ENCODE measurements at regions not wholly inside any gene's neighbourhood (a gene's known extent, or its start where the extent isn't known, plus 50 kb on each side); places are given as distances from the start of the nearest gene placed in this dataset.
"Not testable (repeated sequence)": the region's sequence is repeated elsewhere in the genome, so short reads cannot be mapped to it uniquely, and the experiment has no call there.

DNA sequence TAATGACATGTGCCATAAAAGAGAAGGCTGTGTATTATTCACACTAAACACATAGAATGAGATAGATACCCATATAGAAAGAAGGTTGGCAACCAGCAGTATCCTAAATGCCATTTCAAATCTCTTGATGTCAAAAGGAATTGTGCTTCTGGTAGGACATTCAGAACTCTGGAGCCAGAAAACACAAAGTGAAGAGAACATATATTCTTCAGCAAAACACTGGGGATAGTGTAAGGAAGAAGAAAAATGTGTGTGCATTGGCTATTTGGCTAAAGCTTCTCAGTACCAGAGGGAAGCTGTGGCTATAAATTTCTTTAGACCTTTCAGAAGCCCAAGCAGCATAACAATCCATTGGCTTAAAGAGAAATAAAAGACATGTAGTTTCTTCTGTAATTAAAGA is 551.6 kb upstream of the C9orf72 start:
- in situ Hi-C loops (cut with HindIII; ENCODE audit: low sequenced_read_pairs), result no loop called here

DNA sequence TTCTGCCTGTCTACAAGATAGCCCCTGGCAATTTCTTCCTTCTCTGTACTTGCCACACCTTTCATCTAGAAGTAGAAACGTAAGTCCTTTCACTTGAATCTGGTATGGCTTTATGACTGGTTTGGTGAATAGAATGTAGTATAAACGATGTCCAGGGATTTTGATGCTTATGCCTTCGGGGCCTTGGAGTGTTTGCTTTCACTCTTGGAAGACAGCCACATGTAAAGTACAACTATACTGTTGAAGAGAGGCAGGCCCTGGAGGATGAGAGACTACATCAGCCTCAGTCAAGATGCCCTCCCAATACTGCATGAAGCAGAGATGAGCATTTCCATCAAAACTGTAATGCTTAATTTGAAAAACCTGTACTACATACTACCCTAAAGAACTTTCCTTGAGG is 553.8 kb upstream of the C9orf72 start:
- in situ Hi-C loops (cut with HindIII; ENCODE audit: low sequenced_read_pairs), result no loop called here
- no peak for DNase-seq (ENCODE audit: low spot score)

More for the DNA sequence above, 551.6 kb upstream of the C9orf72 start:
- no peak for DNase-seq (ENCODE audit: low spot score)

DNA sequence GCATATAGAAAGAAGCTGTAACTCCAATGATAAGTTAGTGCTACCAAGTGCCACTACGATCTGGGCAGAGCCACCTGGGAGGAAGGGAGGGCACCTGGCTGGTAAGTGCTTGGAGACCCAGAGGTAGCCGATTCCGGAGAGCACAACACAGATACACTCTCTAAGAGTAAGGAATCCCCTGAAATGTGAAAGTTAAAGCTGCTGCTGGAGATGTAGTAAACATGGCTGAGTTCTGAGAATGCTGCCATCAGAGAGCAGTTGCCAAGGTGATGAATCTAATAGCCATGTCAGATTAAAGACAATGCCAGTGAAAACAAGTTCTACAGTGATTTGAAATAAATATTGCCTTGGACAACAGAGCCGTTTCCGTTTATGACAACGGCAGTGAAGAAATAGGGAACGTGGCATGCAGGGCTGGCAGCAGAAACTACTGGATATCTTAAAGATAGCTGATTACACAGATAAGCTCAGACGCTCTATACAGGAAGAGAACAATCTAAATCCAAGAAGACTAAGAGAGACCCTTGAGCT is 561.2 kb upstream of the C9orf72 start:
- no peak for DNase-seq (ENCODE audit: low spot score)
- in situ Hi-C loops (cut with HindIII; ENCODE audit: low sequenced_read_pairs), result no loop called here

DNA sequence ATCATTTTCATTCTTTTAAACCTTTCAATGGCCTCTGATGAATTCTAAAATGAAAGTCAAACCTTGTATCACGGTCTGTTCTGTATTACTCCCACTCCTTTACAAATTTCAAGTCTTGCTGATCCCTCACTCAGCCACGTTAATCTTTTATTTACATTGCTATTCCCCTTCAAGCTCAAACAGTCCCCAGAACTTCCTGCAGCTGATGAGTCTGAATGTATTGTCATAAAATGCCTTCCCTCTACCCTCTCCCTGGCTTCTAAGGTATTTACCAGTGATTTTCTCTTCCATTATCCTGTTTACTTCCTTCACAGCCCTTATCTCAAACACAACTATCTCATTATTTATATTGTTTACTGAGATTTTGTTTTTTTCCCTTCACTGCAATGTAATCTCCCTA is 562.3 kb upstream of the C9orf72 start:
- no peak for DNase-seq (ENCODE audit: low spot score)
- in situ Hi-C loops (cut with HindIII; ENCODE audit: low sequenced_read_pairs), result no loop called here

DNA sequence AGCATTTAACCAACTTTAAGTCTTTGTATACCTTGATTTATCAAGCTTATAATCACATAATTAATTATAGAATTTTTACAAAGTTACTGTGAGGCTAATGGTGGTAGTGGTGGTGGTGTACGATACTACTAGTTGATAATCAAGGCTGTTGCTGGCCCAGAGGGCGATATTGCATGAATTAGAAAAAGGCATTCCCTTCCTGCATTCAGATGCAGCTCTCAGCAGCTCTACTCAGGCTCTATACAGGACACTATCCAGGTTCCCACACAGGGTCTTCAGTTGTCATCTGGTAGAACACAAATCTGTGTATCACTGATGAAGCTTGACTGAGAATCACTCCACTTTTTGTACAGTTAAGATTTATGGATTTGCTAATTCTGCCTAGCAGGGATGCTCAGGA is 562.8 kb upstream of the C9orf72 start:
- in situ Hi-C loops (cut with HindIII; ENCODE audit: low sequenced_read_pairs), result no loop called here
- no peak for DNase-seq (ENCODE audit: low spot score)

DNA sequence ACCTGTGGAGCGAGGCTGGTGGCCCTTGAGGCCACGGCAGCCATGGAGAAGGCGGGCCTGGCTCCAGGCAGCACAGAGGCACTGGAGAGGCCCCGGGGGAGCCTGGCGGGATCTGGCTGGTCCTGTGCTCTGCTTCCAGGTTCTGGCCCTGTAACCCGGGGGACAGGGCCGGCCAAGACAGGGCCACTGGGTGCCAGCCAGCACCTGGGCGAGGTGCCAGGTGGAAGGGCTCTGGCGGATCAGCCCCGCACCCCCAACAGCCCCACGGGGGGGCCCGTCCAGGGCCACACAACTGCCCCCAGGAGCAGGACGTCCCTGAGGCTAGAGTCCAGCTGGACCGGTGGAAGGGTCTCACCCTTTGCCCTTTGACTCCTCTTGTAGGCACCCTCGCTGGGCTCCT is 574.1 kb upstream of the C9orf72 start:
- DNase-seq (ENCODE audit: low spot score); in situ Hi-C loops (cut with HindIII; ENCODE audit: low sequenced_read_pairs): not testable (repeated sequence)

DNA sequence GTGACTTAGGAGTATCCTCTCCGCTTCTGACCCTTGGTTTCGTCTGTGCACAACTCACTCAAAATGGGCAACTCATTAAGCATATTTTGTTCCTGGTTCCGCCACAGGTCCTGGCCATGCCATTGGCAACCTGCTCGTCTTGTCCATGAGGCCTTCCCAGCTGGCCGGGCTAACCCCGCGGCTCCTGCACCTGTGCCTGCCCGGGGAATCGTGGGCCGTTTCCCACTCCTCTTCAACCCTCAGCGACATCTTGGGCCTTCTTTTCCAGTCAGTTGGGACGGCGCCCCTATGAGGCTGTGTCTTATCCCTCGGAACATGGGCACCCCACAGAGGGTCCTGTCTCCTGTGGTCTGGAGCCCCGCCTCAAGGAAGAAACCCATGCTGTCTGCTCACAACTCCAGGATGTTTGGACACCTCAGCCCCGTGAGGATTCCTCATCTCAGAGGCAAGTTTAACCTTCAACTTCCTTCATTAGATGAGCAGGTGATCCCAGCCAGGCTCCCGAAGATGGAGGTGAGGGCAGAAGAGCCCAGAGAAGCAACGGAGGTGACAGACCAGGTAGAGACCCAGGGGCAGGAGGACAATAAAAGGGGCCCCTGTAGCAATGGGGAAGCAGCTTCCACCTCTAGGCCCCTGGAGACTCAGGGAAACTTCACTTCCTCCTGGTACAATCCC is 574.8 kb upstream of the C9orf72 start:
- DNase-seq (ENCODE audit: low spot score); in situ Hi-C loops (cut with HindIII; ENCODE audit: low sequenced_read_pairs): not testable (repeated sequence)

DNA sequence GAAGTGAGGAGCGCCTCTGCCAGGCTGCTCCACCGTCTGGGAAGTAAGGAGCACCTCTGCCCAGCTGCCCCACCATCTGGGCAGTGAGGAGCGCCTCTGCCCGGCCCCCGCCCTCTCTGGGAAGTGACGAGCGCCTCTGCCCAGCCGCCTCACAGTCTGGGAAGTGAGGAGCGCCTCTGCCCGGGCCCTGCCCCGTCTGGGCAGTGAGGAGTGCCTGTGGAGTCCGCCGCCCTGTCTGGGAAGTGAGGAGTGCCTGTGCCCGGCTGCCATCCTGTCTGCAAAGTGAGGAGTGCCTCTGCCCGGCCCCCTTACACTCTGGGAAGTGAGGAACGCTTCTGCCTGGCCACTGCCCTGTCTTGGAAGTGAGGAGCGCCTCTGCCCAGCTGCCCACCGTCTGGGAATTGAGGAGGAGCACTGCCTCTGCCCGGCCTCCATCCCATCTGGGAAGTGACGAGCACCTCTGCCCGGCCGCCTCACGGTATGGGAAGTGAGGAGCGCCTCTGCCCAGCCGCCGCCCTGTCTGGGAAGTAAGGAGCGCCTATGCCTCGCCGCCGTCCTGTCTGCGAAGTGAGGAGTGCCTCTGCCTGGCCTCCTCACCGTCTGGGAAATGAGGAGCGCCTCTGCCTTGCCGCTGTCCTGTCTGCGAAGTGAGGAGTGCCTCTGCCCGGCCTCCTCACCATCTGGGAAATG is 576.2 kb upstream of the C9orf72 start:
- DNase-seq (ENCODE audit: low spot score); in situ Hi-C loops (cut with HindIII; ENCODE audit: low sequenced_read_pairs): not testable (repeated sequence)

DNA sequence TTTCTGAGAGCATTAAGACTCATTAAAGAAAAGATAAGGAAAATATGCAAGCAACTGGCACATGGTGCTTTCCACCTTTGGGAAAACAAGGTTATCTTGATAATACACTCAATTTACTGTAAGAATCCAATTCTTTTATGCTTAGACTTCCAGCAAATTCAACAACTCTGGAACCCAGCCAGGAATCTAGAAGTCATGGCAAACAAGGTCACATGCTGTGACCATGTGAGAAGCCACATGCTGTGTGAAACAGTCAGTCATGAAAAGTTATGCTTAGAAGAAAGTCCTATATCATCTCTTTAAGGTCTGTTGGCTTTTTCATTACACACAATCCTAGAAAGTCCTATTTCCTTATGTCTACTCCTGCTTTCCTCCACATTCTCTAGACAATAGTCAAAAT is 581.8 kb upstream of the C9orf72 start:
- DNase-seq (ENCODE audit: low spot score), result no peak
- in situ Hi-C loops (cut with HindIII; ENCODE audit: low sequenced_read_pairs), result no loop called here

DNA sequence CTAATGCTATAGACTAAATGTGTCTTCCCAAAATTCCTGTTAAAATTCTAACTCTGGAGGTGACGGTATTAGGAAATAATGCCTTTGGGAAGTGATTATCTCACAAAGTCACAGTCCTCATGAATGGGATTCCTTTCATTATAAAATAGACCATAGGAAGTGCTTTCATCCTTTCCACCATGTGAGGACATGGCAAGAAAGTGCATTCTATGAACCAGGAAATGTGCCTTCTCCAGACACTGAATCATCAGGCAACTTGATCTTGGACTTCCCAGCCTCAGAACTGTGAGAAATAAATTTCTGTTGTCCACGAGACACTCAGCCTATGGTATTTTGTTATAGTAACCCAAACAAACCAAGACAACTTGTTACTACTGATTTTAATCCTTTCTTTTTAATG is 582.4 kb upstream of the C9orf72 start:
- in situ Hi-C loops (cut with HindIII; ENCODE audit: low sequenced_read_pairs), result no loop called here
- DNase-seq (ENCODE audit: low spot score), result no peak

DNA sequence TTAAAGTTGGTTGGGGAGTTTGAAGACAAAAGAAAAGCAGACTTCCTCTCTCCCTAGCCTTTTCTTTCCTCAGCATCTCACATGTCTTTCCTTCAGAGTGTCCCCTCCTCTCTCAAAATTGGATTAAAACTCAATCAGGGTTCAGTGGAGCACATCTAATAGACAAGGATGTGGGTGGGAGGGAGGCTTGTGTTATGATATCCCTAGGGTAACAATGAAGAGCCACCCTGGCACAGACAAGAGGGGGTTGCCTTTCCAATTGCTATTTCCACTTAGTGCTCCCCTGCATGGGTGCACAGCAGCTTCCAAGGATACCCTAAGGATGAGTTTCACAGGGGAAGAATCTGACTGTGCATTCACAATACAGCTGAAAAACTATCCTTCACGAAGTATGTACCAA is 585.2 kb upstream of the C9orf72 start:
- DNase-seq (ENCODE audit: low spot score), result no peak
- in situ Hi-C loops (cut with HindIII; ENCODE audit: low sequenced_read_pairs), result no loop called here

DNA sequence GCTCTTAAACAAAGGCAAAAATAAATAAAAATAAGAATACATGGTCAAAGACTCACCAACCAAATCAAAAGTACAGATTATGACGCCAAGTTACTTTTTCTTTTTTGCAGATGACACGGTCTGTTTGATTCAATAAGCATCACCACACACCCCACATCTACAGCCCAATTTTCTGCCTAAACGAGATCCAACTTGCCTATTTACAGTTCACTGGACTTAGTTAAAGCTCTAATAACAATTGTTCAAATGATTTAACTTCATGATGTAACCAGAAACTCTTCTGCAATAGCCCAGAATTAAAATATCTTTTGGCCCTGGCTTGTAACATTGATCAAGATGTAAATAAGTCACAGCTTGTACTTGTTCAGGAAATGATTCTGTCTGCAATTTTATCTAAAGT is 590.3 kb upstream of the C9orf72 start:
- DNase-seq (ENCODE audit: low spot score), result no peak
- in situ Hi-C loops (cut with HindIII; ENCODE audit: low sequenced_read_pairs), result no loop called here

DNA sequence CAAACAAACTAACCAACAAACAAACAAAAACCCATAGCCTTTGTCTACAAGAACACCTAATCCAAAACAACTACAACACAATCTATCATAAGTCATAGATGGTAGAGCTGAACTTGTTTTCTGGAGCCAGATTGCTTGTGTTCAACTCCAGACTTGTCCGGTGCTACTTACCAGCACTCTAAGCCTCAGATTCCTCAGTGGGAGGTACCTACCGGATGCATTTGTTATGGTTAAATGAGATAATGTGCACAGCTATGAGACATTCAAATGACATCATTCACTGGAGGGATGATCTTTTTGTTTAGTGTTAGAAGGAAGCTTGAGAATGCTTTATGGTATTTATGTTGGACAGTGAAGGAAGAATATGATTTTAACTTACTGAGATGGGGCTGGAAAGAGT is 592.9 kb upstream of the C9orf72 start:
- in situ Hi-C loops (cut with HindIII; ENCODE audit: low sequenced_read_pairs), result no loop called here
- no peak for DNase-seq (ENCODE audit: low spot score)

DNA sequence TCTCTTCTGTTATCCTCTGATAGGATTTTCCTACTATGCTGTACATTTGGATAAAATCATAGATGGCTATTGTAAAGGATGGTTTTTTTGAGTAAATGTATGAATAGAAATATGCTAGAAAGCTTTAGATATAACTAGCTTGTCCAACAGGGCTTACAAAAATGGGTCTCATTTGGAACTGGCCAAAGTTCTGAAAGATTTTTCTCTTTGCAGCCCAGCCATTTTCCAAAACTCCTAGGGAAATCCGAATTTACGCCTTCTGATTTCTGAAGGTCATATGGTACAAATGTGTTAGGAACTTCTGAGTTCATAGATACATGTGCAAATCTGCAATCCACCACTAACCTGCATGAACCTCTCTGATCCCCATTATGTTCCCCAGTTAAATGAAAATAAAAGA is 603.9 kb upstream of the C9orf72 start:
- DNase-seq (ENCODE audit: low spot score), result no peak
- in situ Hi-C loops (cut with HindIII; ENCODE audit: low sequenced_read_pairs), result no loop called here

DNA sequence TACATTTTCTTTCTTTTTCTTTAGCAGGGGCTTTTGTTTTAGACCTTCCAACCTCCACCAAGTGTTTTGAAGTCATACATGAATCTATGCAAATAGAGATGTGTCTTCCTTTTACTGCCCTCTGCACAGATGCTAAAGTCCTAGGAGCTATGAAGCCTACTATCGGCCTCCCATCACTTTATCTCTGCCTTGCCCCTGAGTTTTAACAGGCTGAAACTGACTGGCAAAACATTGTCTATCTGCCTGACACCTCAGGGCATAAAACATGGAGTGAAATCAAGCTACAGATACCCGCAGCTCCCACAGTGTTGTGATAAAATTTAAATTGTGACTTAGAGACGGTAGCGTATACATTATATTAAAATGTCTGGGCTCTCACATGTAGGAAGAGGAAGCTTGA is 604.6 kb upstream of the C9orf72 start:
- in situ Hi-C loops (cut with HindIII; ENCODE audit: low sequenced_read_pairs), result no loop called here
- no peak for DNase-seq (ENCODE audit: low spot score)

DNA sequence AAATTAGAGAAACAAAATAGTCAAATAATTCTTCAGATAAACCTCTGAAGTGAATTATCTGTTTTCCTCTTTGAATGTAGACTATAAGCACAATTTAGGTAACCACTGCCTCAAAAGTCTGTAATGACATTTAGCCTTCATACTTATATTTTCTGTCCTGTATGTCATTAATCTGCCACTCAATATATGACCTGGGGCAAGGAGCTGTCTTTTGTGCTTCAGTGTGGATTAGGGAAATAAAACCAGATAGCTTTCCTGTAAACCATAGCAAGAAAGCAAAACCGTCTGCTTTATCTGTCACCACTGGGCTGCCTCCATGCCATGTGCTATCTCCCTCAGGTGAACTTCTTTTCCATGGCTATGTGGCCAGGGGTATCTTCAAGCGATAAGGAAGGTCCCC is 606.6 kb upstream of the C9orf72 start:
- no peak for DNase-seq (ENCODE audit: low spot score)

DNA sequence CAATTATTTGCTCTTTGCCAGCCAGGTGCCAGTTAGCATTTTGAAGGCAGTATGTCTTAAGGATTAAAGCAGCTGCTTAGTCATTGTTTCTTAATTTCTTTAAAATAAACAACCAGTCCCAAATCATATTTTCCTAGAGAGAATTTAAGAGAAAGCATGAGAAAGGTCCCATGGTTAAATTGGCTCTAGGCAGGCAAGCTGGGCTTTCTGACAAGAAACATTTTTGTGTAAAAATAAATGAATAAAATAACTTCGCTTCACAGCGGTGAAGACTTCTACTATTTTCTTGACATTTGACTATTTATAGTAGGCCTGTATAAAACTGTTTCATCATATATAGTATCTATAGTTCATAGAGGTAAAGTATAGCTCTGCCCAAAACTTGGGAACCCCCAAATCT is 617.7 kb upstream of the C9orf72 start:
- DNase-seq (ENCODE audit: low spot score), result no peak
- in situ Hi-C loops (cut with HindIII; ENCODE audit: low sequenced_read_pairs), result no loop called here

More for the DNA sequence above, 606.6 kb upstream of the C9orf72 start:
- in situ Hi-C loops (cut with HindIII; ENCODE audit: low sequenced_read_pairs), result no loop called here

DNA sequence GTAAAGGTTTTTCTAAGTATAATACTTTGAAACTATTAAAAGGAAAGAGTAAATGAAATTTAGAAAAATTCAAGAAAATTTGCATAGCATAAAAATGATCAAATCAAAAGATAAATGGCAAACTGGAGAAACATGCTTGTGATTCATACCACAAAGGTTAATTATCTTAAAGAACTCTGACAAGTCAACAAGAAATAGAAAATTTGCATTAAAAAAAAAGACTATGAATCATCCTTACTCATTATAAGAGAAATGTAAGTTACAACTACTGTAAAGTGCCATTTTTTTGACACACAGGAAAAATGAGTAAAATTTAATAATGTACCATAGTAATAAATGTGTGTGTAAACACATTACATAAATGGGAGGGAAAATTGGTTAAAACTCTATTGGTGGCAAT is 624.4 kb upstream of the C9orf72 start:
- in situ Hi-C loops (cut with HindIII; ENCODE audit: low sequenced_read_pairs), result no loop called here
- no peak for DNase-seq (ENCODE audit: low spot score)

DNA sequence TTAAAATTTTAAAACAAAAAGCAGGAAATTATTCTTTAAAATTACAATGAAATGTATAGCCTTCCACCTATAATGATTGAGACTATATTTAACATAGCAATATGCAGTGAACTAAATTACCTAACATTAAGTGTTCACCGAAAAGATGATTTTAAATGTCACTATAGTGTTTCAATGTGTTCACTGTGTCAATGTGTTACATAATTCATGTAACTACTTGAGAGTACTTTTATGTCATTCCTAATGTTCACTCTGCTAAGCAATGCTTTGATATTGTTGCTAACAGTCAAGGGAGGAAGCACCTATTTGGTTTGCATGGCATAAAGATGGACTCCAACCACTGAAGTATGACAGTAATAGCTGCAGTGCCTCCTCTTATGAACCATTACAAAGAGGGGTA is 629.8 kb upstream of the C9orf72 start:
- no peak for DNase-seq (ENCODE audit: low spot score)
- in situ Hi-C loops (cut with HindIII; ENCODE audit: low sequenced_read_pairs), result no loop called here

DNA sequence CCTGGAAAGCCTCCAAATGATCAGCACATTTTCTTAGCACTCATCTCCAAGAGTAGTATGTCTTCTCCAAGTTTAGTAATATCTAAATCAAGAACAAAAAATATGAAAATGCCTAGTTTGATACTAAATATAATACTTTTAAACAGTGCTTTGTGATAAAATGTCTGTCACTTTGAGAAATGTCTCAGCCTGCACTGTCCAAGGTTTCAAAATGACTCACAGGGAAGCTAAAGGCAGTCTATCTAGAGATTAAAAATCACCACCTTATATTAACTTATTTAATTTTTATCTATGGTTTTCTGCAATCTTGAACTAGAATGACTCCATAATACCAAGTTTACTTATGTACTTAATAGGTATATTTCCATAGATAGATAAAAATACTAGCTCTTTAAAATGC is 633.0 kb upstream of the C9orf72 start:
- DNase-seq (ENCODE audit: low spot score), result no peak
- in situ Hi-C loops (cut with HindIII; ENCODE audit: low sequenced_read_pairs), result no loop called here

DNA sequence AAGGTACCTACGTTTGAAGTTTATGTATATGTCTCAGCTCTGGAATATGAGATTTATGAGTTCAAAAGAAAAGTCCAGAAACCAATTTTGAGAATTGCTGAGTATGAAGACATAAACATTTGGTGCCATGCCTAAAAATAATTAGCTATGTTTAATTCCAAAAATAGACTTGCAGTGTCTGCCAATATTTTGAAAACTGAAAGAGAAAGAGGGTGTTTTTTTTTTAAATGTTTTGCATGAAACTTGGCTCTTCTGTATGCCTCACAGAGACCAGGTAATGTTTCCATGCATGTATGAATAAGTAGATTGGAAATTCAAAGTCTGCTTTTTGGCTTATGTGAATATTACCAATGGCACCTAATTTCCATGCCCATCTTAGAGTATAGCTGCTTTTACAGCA is 634.4 kb upstream of the C9orf72 start:
- DNase-seq (ENCODE audit: low spot score), result no peak
- in situ Hi-C loops (cut with HindIII; ENCODE audit: low sequenced_read_pairs), result no loop called here

Measured in G401 (cell line).